ENCODE measurements at regions not wholly inside any gene's neighbourhood (a gene's known extent, or its start where the extent isn't known, plus 50 kb on each side); places are given as distances from the start of the nearest gene placed in this dataset.

GRCh38 chr1:115160728-115161127, 71.4 kb upstream of the TSPAN2 start:
- TF ChIP-seq CTCF (IDR thresholded peaks at IDR 0.05): no peak
- no peak for TF ChIP-seq POLR2A (IDR thresholded peaks at IDR 0.05)

Measured in Peyer's patch (tissue), 4 donors.